NCI-H1105 (cell line): ENCODE measurements at regions not wholly inside any gene's neighbourhood (a gene's known extent, or its start where the extent isn't known, plus 50 kb on each side); places are given as distances from the start of the nearest gene placed in this dataset.

Experiments used
- DNase-seq: peaks from one replicate; lab custom pipeline; 2025; lab: John Stamatoyannopoulos, UW

GRCh38 chr17:45720386-45720785 lies 63.7 kb upstream of the CRHR1 start:
- DNase-seq: no peak

- DNase-seq: no peak
Measured at GRCh38 chr17:45722161-45722560, 62.0 kb upstream of the CRHR1 start.

- DNase-seq: no peak
Measured at GRCh38 chr17:45729294-45729907, 54.7 kb upstream of the CRHR1 start.

GRCh38 chr17:45730192-45730591 lies 53.9 kb upstream of the CRHR1 start:
- DNase-seq: no peak

- DNase-seq: no peak
Measured at GRCh38 chr17:45731459-45731858, 52.7 kb upstream of the CRHR1 start.

GRCh38 chr17:45732926-45733505 lies 51.1 kb upstream of the CRHR1 start:
- no peak for DNase-seq

- no peak for DNase-seq
Measured at GRCh38 chr17:45733781-45734180, 50.3 kb upstream of the CRHR1 start.
